ENCODE measurements at regions not wholly inside any gene's neighbourhood (a gene's known extent, or its start where the extent isn't known, plus 50 kb on each side); places are given as distances from the start of the nearest gene placed in this dataset.

DNA sequence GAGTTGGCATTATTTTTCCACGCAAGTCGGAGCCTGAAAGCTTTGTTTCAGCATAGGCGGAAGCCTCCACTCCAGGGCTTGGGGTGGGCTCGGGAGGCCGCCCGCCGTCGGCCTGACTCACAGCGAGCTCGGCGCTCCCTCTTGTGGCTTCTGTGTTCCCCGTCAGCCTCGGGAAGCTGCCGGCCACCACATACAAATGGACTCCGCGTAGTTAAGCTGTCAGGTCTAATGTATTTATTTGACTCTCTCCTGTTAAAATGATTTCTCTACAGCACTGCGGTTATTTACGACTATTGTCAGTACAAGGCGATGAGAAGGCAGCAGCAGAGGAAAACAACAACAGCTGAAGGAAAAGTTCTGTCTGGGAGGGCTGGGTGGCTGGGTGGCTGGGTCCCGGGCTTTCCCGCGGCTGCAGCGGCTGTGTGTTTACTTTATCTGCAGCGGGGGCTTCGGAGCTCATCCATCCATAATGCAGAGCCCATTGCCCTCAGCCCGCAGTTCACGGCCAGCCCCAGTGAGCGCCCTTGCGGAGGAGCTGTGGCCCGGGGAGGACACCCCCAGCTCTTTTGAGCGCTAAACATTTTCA is 375.7 kb upstream of the CAMK1G start:
- no peak for DNase-seq

DNA sequence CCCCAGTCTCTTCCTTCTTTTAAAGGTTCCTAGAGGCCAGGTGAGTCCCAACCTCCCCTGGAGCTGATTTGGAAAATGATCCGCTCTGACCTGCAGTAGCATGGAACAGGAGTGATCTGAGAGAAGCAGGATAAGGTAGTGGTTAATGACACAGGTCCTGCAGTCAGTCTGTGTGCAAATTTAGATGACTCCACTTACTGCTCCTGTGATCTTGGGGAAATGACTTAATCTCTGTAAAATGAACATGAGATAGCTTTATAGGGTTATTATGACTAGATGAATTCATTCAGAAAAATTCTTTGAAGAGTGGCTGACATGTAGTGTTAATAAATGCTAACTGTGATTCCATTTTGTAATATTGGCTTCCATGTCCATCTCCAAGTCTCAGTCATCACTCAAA is 374.9 kb upstream of the CAMK1G start:
- DNase-seq, result no peak

DNA sequence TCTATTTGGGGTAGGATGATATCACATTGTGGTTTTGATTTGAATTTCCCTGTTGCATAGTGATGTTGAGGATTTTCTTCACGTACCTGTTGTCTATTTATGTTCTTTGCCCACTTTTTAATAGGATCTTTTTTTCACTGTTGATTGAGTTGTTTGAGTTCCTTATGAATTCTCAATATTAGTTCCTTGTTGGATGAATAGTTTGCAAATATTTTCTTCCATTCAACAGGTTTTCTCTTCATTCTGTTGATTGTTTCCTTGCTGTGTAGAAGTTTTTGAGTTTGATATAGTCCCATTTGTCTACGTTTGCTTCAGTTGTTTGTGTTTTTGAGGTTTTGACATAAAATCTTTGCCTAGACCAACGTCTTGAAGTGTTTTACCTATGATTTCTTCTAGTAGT is 369.5 kb upstream of the CAMK1G start:
- DNase-seq, result no peak

DNA sequence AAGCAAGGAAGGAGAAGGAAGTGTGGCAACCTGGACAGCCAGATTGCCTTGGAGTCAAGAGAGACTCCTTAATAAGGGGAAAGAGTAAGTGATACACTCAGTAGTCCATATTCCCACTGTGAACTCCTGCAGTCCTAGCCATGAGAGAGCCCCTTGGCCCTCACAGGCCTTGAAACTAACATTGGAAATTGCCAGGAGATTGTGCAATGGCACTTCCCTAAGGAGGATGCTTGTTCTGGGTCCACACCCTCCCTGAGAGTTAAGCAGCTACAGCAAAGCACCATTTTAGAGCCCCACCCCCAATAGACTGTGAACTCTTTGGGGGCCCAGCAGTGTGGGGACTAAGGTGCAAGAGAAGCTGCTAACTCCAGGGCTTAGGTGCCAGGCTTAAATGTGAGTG is 367.7 kb upstream of the CAMK1G start:
- no peak for DNase-seq

DNA sequence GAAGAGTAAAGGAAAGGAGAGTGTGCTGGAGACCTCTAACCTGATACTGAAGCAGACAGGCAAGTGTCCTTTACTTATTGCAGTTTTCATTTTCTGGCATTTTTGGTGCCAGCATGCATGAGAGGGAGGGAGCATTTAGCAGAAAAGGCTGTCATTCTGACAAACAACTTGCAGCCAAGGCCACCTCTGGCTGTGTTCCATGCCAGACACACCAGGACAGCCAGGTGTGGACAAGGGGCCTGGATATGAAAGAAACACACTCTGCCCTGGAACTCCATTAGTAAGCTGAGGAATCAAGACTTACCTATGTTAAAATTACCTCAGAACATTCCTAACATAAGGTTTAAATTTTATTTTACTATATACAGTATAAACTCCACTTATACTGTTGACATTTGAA is 365.4 kb upstream of the CAMK1G start:
- no peak for DNase-seq

DNA sequence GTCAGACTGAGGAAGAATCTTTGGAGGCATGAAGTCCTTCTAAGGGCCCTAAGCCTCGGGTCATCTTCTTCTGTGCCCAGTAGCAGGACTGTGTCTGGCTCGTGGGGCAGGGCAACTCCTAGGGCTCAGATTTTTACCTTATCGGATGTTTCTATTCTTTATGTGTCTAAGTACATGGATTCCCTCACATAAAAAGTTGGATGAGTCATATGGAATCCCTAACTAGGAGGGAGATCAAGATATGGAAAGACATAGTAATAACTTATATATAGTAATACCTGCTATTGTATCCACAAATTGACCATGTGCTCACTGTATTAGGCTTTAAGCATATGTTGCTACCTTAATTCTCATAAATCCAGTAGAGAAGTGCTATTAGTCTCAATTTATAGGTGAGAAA is 364.5 kb upstream of the CAMK1G start:
- DNase-seq, result no peak

DNA sequence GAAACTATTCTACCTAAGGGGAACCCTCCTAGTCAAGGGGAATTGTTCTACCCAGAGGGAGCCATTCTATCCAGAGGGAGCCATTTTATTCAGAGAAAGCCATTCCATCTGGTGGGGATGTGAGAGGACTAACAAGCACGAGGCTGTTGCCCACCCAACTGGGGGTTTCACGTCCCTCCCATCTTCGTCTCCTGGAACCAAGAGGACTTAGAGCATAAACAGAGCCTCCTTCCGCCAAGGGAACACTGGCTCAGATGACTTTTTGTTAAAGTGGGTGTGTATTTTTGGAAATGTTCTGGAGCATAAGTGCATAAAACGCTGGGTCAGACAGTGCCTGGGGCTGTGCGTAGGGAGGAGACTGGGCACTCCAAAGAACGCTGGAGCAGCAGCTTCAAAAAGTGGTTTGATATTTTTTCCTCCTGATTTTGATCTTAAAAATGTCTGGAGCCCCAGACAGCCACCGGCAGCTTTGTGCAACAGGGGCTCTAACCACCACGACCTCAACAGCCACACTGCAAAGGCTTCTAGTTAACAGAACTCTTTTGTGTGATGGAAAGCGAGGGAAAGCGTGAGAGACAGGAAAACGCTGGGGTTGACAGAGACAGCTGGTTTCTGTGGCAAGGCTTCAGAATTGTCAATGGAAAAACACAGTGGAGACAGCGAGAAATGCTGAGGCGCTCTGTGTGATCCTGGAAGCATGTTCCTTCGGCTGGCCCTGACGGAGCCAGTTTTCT is 363.6 kb upstream of the CAMK1G start:
- DNase-seq, result no peak

DNA sequence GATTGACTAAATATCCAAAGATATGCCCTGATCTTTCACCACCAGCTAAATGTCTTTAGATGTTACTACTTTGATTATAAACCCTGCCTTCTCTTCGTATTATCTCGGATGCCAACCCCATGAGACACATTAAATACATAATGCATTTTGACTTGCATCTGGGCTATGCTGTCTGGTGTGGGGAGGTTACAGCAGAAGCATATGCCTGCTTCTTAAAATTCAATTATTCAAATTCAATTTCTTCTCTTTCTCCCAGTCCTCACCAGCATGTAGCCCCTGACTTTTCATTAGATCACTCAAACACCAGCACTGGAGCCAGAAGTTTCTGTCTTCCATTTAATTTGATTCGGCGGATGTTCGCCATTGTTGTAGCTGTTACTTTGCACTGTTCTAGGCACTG is 360.7 kb upstream of the CAMK1G start:
- no peak for DNase-seq

DNA sequence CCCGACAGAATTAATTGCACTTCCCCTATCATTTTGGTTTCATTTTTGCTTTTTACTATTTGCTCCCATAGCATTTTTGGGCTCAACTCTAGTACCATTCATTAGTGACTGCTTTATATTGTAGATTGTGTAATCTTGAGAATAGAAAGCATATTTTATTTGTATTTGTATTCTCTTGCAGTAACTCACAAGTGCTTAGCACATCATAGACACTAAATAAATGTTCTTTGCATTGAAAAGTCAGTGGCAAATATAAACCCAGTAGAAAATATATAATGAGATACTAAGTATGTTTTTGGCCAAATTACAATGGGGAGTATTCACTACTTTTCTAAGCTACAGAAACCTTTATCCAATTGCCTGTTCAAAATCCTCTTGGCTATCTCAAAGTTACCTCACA is 359.7 kb upstream of the CAMK1G start:
- no peak for DNase-seq

DNA sequence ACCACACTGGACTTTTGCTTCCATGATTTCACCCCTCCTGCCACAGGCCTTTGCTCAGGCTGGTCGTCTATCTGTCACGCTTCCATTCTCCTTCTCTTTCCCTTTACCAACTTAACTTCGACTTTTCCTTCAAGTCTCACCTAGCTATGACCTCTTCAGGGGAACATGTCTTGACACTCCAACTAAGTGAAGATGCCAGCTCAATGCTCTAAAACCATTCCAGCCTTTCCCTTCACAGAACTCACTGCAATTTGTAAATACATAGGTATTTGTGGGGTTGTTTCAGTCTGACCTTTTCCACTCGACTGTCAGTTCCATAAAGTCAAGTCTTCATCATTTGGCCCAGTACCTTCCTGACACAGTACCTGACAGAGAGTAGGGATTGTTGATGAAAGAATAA is 358.6 kb upstream of the CAMK1G start:
- no peak for DNase-seq

DNA sequence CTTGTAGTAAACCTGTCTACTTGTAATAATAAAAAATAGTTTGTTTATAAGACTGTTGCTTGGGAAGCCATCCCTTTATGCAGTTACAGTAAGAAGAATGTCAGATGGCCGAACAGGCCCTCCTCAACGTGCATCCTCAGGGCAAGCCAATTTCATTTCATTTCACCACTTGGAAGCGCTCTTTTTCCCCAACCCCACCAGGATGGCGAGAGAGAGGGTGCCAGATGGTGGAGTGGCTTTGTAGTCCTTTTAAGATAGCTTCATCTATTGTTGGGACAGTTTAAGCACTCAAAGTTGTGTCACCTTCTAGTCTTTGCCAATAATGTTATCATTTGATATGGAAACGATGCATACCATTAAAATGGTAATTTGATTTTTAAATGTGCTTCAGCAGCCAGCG is 356.3 kb upstream of the CAMK1G start:
- no peak for DNase-seq

DNA sequence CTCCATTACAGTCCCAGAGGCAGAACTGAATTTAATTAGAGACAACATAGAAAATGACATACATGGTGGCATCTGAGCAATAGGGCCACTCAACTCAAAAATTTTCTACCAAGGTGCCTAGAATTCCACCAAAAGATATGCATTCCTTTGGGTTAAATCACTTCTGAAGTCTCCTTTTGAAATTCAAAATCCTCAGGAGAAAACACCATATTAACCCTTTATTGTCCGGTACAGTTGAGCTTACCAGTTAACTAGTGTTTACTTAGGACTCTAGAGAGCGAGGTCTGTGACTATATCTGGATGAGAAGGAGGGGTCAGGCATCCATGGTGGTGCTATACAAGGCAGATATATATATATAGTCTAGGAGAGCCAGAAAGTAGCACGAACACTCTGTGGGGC is 355.6 kb upstream of the CAMK1G start:
- no peak for DNase-seq

DNA sequence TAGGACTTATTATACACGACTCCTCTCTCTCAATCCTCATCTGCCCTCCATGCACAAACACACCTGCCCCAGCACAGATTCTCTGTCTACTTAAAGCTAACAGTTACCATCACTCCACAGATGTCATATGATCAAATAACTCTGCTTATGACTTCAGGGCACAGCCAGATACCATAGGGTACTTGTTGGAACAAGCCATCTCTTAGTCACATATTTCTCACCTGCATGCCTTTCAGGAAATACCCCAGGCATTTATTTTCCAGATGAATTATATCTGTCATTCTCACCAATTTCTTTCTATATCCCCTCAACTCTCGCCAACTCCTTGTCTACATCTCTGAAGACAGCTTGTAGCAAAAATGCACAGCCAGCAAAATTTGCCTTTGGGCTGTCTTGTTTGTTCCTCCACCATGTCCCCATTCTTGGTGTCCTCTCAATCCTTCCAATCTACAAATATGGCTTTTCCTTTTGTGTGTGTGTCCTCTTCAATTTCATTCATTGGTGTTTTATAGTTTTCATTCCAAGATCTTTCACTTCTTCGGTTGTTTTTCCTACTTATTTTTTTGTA is 353.9 kb upstream of the CAMK1G start:
- DNase-seq, result no peak

DNA sequence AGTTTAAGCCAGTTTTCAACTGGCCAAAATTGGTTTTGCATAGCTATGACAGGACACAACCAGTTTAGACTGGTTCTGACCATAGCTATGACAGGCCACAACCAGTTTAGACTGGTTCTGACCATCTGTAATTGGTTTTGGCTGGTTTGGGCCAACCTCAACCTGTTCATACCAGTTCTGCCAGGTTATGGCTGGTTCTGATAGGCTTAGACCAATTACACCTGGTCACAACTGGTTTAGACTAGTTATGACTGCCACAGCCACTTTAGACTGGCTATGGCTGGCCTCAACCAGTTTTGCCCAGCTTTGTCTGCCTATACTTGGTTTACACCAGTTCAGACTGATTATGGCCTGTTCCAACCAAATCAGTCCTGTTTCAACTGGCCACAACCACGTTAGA is 353.2 kb upstream of the CAMK1G start:
- no peak for DNase-seq

DNA sequence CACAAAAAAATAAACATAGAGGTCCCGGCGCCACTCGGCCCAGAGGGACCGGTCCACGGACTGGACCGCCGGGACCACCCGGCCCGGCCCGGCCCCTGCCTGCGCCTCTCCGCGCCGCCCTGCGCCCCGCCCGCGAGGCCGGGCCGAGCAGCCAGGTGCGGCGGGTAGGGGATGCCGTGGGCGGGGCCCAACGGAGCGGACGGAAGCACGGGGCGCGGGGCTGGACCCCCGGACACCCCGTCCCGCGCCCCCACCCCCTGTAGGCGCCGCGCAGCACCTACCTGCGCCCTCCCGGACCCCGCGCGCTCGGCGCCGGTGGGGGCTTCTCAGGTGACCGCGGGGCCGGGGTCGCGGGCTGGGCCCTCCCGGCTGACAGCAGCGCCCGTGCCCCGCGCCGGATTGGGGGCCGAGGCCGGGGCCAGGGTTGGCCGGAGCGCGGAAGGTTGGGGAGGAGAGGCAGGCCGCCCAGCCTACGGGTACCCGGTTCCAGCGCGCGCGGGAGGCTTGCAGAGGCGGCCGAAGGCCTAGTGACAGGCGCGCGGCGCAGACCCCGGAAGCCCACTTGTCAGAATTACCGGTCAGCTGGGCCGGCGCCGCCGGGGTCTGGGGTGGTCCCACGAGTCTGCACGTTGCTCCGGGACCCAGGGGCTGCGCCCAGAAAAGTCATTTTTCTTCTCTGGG is 351.9 kb upstream of the CAMK1G start:
- no peak for DNase-seq

DNA sequence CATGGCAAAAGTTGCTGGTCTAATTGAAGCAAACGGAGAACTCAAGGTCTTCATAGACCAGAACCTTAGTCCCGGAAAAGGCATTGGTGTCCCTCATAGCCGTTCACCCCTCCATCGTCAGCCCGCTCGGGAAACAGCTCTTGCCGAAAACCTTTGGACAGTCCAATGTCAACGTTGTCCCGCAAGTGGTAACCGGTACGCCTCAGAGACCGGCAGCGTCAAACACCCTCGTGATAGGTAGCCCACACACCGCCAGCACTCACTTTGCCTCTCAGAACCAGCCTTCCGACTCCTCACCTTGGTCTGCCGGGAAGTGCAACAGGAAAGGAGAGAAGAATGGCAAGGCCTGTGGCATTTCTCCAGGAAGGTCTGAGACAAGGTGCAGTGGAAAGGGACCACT is 351.3 kb upstream of the CAMK1G start:
- no peak for DNase-seq

DNA sequence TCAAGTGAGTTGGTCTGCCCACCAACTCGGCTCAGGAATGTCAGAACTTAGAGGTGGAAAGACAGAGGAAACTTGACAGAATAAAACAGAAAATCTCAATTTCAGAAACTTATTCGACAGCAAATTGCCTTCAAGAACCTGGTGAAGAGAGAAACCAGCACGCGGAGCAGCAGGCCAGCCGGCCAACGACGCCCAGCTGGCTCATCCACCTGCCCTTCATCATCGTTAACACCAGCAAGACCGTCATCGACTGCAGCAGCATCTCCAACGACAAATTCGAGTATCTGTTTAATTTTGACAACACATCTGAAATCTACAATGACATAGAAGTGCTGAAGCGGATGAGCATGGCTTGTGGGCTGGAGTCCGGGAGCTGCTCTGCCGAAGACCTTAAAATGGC is 350.8 kb upstream of the CAMK1G start:
- DNase-seq, result no peak

DNA sequence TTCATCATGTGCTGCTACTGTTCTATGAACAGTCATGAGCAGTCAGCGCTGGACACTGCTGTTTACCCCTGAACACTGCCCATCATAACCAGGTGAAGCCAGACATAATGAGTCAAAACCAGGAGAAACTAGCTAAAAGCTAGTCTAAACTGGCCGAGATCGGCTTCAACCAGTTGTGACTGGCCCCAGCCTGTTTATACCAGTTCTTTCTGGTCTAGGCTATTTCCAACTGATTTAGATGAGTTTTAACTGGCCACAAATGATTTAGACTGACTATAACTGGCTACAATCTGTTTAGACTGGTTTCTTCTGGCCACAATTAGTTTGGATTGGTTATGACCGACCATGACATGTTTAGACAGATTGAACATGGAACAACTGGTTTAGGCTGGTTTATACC is 348.3 kb upstream of the CAMK1G start:
- DNase-seq, result no peak

DNA sequence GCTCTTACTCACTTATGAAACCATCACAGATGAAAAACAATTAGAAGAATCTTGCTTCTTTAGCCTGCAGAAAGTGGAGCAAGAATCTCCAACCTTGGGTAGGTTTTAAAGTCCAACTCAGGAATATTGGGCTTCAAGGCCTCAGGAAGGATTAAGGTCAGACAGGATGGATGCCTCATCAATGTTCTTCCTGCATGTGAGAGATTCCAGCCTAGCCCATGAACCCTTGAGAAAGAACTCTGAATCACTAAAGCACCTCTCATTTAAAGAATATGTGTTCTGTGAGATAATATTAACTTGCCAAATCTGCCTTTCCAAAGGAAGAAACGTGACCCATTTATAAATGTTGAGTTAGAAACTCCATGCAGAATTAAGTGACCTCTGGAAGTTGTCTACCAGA is 345.2 kb upstream of the CAMK1G start:
- no peak for DNase-seq

DNA sequence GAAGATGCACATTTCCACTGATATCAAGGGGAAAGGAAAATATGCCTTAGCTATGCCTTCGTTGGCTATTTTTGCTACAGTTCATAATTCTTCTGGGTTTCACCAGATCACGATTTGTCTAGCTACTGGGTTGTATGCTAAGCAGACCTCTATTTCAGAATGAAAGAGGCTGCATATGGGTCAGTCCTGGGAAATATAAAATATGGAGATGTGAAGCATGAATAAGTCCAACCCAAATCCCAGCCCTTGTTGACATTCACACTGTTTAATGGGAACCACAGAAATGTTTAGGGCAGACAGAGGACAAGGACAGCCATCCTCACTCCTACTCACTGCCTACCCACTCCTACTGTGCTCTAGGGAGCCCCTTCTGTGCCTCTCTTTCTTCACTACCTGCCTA is 343.2 kb upstream of the CAMK1G start:
- DNase-seq, result no peak

DNA sequence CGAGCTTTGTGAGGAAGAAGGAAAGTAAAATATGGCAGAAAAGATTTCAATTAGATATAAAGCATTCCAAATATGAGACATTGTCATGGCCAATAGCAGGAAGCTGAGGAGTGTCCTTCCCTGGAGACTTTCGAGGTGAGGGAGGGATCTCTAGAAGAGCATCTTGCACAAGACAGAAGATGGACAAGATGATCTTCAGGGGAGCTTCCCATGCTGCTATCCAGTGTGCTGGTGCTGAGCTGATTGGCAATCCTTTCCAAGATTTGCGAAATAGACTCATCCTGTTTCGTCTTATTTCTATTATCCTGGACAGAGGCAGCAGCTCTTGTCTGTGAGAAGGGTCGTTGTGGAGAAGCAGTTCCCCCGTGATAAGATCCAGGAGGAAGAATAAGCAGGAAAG is 342.0 kb upstream of the CAMK1G start:
- no peak for DNase-seq

DNA sequence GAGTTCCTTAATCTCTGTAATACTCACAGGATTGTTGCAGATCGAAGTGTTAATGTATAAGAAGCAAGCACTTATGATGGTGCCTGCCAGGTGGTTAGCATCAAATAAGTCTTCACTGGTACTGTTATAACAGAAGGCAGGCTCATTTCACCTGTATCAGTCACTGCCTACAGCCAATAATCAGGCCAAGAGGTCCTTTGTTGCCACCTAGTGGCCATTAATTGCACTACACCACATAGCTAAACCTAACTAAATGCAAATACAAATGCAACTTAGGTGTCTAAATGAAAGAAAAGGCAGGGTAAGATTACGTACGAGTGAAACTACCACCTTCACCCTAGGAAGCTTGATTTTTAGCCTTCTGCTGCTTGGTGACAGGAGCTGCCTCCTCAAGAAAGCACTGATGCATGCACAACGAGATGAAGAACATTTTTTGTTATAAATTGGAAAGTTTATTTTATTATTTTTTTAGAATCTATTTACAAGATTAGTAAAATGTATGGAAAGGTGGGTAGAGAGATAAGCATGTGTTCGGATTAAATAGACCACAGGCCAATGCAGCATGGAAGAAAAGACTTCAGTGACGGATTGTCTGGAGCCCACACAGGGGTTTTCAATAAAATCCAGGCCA is 334.8 kb upstream of the CAMK1G start:
- DNase-seq, result peak; percentile 12 to 48

DNA sequence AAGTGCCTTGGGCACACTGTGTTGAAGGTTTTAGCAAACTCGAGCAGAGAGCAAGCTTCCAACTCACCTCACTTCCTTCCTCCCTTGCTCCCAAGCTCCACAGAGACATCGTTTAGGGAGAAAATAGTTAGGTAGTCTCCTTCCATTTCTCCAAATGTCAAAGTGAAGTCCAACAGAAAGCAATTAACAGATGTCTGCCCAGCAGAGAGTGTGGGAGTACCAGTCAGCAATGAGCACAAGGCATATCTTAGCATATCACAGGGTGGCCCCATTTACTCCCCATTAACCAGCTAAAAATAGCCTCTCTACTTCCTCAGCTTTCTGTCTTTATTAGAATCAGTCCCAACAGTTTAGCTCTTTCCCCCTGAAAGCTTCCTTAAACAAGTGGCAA is 334.2 kb upstream of the CAMK1G start:
- no peak for DNase-seq

Data from CD4-positive, alpha-beta T cell treated with Interleukin-4 for 1 hour (primary cell).